NCI-H69 (cell line): ENCODE measurements at regions not wholly inside any gene's neighbourhood (a gene's known extent, or its start where the extent isn't known, plus 50 kb on each side); places are given as distances from the start of the nearest gene placed in this dataset.

Source experiments
- DNase-seq: peaks from one replicate; lab custom pipeline; 2025; lab: John Stamatoyannopoulos, UW

DNA sequence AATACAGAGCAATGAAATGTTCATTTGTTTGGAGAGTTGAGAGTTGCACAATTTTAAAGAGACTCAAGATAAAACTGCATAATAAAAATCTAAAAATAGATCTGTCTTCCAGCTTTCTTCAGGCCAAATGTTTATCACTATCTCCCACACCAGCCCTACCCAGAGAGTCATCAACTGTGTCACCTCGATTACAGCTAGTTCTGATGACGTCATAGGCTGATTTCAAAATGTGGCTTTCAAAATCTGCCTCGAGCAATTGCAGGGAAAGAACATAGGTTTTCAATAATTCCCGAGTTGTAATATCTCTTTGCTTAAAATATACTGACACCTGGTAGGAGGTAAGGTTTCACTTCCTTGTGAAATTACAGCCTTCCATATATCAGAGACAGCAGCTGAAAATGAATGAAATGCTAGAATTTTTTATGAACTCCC, 677.6 kb upstream of the ID2 start:
- DNase-seq = peak; percentile 84

DNA sequence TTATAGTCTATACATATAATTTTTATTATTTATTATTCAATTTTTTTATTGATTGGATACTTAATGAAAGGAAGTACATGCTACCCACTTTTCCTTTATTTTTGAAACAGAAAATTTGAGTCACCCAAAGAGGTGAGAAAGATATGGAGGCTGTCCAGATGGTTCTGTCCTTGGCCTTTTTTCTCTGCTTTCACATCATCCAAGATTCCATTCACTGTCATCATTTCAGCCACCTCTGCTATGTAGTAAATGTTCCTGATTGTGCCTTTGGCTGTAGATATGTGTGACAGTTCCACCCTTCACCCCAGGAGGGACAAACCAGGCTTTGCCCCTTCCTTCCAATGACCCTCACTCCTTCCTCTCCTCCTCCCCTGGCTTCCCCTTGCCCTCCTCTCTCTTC, 675.7 kb upstream of the ID2 start:
- no peak for DNase-seq

DNA sequence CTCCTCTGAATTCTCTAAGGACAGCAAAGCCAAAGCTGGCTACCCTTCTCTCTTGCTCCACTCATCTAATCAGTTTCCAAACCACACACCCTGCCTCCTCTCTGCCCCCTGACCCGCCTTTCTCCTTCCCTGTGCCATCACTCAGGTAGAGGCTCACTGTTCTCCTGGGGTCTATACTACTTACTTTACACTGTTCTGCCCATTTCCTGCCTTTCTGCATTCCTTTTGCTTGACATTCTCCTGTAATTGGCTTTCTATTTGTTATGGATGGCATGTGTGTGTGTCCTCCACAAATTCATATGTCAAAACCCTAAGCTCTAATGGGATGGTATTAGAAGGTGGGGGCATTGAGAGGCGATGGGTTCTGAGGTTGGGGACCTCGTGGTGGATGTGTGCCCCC, 675.2 kb upstream of the ID2 start:
- DNase-seq = no peak

DNA sequence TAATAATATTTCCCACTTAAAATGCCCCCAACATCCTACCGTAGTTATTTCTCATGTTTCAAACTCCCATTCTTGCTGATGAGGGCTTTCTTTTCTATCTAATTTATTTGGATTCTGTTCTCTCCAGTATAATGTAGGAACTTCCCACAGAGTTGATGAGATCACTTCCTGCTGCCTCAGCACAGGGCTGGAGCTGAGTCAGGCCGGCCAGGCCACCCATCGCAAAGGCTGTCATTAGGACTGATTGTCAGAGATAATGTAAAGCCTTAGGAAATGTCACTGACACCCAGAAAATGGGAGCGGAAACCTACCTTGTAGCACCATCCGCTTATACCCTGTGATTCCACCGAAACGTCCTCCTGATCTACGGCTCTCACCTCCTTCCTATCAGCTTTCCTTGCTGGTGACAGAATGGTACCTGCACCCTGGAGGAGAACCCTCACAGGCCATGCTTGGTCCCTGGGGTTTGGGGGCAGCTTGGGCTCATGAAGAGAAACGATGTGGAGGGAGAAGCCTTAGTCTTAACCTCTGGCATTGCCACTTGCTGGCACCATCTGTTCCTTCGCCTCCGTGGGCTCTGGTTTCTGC, 672.8 kb upstream of the ID2 start:
- peak; percentile 11 for DNase-seq

DNA sequence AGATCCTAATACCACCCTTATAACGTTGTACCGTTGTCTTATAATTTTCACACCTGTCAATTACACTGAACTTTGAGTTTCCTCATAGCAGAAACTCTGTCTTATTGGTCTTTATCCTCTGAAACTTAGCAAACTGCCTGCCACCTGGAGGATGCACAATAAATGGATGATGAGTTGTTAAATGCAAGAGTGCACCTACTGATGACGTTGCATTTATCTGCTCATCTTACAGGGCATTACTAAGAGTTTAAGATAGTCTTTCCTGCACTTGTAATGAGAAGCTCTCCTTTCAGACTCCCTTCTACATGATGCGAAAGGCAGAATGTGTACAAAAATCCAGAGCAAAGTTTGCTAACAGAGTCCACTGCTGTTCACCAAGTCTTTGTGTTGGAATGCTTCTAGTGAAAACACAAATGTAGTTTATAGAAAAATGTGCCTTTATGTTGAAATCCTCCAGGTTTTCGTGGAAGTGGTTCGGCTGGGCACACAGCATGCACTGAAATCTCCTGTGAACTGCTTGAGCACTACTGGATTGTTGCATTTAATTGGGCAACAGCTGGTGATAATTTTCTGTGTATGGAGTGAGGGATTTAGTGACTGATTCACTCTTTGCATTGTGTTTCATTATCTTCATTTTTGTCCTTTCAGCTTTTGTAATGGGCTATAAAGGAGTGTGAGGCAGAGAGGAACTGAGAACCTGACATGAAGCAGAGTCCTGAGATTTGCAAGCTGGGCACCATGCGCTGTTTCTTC, 665.8 kb upstream of the ID2 start:
- DNase-seq = peak; percentile 53

DNA sequence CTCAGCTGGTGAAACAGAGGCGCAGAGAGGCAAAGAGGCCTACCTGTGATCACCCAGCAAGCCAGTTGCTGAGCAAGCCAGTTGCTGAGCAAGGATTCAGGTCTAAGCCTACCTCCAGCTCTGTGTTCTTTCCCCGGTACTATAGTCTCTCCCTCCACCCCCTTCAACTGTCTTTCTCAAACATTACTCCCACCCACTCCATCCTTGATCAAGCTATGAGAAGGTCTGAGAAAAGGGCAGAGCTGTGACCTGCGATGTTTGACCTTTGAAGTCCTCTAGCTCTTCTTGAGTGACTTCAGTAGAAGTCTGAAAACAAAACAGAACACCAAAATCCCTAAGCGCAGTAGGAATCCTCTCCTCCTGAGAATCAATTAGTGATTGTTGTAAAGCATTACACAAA, 665.2 kb upstream of the ID2 start:
- DNase-seq = no peak

DNA sequence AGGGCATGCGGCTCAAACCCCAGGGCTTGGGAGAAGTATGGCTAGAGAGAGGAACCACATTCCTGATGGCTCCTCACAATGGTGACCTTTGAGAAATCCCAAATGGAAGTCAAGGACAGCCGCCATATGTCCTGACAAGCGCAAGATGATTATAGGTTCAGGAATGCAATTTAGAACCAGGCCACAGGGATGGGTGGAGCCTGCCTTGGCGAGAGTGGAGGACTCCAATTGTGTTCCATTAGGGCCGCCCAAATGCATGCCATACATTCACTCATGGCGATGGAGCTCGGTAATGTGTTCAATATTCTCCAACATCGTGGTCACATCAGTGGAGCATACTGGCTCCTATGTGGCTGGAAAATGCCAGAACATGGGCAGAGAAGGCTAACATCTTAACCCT, 662.9 kb upstream of the ID2 start:
- DNase-seq = no peak

DNA sequence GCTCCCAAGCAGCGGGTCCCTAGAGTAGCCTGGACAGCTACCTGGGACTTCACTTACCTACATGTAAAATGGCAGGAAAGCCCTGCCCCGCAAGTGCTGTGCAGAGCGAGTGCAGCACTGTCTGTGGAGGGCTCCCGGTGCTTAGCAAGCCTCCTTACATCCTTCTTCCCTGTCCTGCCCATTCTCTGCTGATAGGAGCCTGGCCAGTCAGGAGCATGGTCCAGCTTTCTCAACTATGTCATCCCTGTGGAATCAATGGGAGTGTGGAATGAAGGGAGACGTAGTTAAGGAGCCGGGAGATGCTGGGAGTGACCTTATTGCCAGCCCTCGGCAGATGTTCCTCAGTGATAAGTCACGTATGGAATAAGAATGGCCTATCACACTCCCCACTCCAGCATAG, 661.9 kb upstream of the ID2 start:
- DNase-seq = no peak

DNA sequence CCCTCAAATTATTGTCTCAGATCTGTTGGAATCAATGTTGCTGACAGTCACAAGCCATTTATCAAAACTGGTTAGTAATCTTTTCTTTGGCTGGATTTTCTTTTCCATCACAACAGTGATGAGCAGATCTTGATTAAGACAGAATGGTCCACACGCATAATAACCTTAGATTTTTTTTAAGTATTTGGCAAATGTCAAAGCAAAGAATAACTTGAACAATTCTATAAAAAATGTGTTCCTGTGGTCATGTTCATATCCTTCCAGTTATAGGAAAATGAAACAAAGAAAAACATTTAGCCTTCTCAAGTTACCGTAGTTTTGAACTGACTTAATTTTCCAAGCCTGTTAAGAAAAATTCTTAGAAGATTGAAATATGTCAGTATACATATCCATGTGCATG, 659.9 kb upstream of the ID2 start:
- DNase-seq = no peak

DNA sequence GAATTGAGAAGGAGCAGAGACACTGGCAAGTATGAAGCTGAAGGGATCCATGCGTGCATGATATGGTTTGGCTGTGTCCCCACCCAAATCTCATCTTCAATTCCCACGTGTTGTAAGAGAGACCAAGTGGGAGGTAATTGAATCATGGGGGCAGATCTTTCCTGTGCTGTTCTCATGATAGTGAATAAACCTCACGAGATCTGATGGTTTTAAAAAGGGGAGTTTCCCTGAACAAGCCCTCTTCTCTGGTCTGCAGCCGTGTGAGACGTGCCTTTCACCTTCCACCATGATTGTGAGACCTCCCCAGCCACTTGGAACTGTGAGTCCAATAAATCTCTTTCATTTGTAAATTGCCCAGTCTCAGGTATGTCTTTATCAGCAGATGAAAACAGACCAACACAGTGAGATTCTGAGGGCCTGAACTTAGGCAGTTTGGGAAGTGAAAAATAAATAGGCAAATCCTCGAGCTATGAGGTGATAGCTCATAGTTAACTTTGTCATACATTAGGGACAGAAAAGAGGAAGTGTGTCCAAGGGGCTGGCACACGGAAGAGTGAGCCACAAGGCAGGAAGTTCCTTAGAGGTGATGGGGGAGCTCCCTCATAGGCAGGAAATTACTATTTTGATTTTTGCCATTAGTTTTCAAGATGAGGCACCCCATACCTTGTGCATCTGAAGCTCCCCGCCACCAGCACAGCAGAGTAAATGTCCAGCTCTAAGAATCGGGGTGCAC, 658.8 kb upstream of the ID2 start:
- DNase-seq = no peak

DNA sequence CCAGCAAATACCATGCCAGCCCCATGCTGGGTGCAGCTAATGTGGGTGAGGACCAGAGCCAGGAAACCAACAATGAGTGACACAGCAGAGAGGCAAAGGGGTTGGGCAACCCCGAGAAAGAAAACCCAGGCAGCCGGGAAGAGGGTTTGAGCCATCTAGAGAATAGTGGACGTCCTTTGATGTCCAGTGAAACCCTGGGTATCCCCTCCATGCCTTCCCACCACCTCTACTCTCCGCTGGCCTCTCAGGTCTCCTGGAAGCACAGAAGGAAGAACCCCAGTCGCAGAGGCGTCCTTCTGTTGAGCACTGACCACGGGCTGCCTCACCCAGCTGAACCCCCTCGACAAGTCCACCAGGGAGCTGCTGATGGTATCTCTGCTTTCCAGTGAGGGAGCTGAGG, 657.4 kb upstream of the ID2 start:
- DNase-seq = no peak

DNA sequence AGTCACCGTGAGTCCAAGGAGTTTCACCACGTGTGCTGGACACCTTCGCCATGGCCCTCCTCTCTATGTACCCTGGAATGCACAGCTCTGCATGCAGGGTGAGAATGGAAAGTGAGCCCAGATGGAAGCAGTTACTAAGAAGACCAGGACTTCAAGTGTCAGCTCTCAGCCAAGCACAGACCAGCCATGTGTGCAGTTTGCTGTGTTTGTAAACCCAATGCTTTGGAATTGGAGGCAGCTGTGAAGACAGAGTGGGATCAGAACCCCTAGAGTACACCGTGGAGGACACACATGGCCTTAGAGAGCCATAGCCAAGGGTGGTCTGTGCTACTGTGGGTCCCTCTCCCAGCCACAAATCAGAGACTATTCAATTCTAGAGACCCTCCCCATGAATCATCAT, 655.5 kb upstream of the ID2 start:
- no peak for DNase-seq

DNA sequence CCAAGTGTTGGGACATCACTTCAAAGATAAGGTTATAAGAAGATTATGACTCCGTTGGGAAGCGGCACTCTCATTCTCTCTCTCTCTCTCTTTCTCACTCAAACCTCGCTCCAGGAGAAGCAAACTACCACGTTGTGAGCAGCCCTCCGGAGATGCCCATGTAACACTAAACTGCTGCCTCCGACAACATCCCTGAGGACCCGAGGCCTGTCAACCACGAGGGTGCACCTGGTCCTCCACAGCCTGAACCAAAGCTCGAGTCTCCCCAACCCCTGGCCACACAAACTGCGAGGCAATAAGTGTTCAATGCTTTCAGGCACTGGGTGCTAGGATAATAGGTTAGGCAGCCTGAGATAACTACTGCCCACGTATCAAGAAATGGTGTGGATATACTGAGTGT, 654.5 kb upstream of the ID2 start:
- DNase-seq = no peak

DNA sequence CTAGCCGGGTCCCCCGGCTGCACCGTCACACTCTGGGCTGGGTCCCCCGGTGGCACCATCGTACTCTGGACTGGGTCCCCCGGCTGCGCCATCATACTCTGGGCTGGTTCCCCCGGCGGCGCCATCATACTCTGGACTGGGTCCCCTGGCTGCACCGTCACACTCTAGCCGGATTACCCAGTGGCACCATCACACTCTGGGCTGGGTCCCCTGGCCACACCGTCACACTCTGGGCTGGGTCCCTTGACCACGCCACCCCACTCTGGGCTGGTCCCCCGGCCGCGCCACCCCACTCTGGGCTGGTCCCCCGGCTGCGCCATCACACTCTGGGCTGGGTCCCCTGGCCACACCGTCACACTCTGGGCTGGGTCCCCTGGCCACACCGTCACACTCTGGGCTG, 653.8 kb upstream of the ID2 start:
- no peak for DNase-seq

DNA sequence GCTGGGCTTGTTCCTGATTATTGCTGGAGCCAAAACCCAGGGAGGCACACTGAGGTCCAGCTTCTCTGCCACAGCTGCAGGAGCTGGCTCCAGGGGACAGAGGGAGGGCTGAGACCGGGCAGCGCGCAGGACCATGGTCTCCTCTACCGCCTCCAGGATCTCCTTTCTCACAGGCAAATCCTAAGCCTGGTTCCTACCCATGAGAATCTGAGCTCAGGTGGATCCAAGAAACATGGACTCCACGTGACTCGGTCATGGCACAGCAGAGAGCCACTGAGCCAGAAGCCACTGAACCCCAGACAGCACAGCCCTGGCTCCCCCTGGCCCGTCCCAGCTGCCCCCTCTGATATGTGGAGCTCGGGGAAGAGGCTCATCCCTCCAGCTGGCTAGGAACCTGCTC, 653.4 kb upstream of the ID2 start:
- DNase-seq = no peak

DNA sequence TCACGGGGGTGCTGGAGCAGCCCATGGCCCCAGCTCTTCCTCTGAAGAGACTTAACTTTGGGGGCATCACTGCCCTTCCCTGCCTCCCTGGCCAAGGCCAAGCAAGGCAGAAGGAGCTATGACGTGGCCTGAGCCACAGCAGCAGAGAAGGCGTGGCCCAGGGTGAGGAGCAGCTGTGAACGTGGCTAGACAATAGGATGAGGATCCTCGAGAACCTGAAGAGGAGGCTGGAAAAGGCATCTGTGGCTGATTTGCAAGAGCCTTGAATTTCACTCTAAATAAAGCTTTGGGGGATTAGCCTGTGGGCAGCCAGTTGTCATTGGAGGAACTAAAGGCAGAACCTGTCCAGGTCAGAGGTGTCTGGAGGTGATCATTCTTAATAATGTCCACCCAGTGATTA, 652.9 kb upstream of the ID2 start:
- DNase-seq = no peak

DNA sequence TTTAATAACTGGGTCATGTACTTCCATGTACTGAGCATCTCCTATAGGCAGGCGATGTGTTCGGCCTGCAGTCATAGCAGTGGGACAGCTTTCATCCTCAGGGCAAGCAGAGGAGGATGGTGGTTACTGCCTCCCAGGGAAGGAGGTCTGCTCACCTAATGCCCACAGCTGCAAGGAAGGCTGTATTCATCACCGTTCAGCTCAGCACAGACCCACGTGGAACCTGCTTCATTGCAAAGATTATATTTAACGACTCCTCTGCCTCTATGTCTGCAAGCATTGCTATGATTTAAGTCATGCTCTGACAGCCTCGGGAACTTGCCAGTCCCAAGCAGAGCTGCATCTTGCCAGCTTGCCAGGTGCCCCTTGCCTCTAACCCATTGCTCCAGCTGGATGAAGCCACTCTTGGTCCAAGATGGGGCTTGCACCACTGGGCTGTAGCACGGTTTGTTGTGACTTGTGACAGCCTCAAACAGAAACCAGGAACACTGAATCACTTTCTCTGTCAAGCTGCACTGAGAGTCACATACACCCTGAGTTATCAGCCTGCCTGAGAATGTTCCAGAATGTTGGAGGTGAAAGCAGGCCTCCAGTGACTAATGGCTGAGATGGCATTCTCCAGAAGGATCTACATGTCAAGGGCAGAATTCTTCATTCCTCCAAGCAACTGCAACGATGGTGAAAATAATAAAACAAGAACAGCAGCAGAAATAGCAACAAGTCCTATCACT, 651.1 kb upstream of the ID2 start:
- DNase-seq = no peak

DNA sequence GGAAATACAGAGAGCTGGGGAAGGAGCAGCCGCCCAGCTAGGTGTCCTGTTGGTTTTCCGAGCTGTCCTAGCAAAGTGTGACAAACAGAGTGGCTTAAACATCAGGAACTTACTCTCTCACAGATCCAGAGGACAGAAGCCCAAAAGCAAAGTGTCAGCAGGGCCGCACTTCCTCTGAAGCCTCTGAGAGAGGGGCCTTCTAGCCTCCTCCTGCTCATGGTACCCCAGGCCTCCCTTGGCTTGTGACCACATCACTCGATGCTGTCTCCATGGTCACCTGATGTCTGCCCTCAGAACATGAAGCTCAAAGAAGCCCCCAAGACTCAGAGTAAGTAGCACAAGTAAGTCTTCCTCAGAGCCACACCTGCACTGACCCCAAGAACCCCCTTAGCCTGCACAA, 650.5 kb upstream of the ID2 start:
- no peak for DNase-seq

DNA sequence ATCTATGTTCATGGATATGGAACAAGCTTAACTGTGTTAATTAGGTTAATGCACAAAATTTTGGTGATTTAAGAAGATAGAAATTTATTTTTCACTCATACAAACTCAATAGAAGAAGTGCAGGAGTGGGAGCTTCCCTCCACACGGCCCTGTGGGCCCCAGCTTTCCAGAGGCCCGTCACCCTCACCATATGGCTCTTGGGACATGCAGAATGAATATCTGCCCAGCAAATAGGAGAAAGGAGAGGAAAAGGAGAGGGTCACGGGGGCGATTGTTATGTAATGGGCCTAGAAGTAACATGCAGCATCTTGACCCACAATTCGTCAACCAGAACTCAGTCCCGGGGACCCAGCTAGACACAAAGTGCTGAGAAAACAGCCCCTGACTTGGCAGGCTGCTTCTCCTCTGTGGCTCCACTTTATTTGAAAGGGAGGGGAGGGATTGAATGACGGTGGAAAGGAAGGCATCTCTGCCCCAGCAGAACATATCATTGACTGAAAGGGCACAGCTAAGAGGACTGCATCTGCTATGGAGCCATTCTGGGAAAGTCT, 648.2 kb upstream of the ID2 start:
- no peak for DNase-seq

DNA sequence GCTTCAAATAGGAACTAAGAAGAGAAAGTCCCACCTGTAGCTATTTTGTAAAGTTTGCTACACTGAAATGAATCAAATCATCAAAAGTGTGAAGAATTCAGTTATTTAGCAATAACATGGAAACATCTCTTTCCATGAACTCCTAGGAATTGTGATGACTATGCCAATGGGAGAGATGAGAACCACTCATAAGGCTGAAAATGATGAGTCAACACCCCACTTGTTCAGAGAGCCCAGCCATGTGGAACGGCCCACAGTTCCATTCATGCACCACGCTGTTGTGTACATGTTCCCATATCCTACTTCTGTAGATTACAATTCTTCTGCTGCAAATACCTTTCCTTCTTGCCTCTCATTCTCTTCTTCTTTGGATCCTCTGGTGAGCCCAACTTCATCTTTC, 645.5 kb upstream of the ID2 start:
- DNase-seq = no peak

DNA sequence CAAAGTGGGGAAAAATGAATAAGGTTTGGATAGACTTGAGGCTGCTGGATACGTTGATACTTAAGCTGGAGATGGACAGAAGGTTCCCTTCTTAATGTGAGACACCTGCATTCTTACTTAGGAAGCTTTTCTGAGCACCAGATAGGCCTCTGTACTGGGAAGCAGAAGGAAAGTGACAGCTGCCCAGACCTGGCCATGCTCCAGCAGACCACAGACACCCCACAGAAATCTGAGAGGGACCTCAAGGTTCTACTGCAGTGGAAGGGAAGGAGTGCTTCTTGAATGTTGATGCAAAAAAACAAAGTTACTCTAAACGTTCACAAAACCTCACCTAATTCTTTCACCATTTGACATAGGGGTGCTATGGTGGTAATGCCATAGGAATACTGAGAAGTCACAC, 642.1 kb upstream of the ID2 start:
- DNase-seq = no peak

DNA sequence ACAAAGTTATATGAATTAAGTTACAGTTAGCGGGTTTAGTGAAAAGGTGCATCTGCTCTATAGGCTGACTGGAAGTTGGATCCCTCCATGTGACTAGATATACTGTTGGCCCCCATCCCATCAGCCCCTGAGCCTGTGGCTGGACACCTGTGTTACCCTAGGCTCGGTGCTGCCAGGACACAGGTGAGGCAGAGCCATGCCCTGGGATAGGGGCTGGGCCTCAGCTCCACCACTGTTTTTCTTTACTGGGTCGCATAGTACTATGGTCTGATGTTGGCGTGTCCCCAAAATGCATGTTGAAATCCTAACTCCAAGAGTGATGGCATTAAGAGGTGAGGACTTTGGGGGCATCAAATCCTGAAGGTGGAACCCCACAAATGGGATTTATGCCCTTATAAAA, 638.6 kb upstream of the ID2 start:
- no peak for DNase-seq
